Loucy (cell line): ENCODE measurements at regions not wholly inside any gene's neighbourhood (a gene's known extent, or its start where the extent isn't known, plus 50 kb on each side); places are given as distances from the start of the nearest gene placed in this dataset.

Experiments used
- H2AFZ ChIP-seq: fragments of 200-600 bp; sonication (generic); 2 replicates; pipeline ENCODE4 v1.6.0; 2016; ENCODE audit warnings: antibody characterized with exemption, mild to moderate bottlenecking, low read length, moderate library complexity
- H3F3A ChIP-seq: fragments of 200-600 bp; 2 replicates; pipeline ENCODE4 v1.6.0; 2016; ENCODE audit warnings: antibody characterized with exemption, low read depth, mild to moderate bottlenecking
- H3K27me3 ChIP-seq: fragments of 200-600 bp; sonication (generic); 2 replicates; pipeline ENCODE4 v1.6.1; 2014; ENCODE audit warnings: low read length, mild to moderate bottlenecking; ENCODE audit not compliant: insufficient read depth, poor library complexity, severe bottlenecking
- H3K36me3 ChIP-seq: fragments of 200-600 bp; sonication (generic); 2 replicates; pipeline ENCODE4 v1.6.1; 2016; ENCODE audit warnings: low read length; ENCODE audit not compliant: insufficient read depth
- H3K4me1 ChIP-seq: fragments of 200-600 bp; sonication (generic); 2 replicates; pipeline ENCODE4 v1.5.1; 2014; ENCODE audit warnings: low read length, mild to moderate bottlenecking; ENCODE audit not compliant: insufficient read depth, poor library complexity, severe bottlenecking
- H3K4me2 ChIP-seq: fragments of 200-600 bp; sonication (generic); 2 replicates; pipeline ENCODE4 v1.6.0; 2014; ENCODE audit warnings: antibody characterized with exemption, low read length, low read depth, mild to moderate bottlenecking; ENCODE audit not compliant: poor library complexity, severe bottlenecking
- H3K4me3 ChIP-seq: fragments of 200-600 bp; sonication (generic); 2 replicates; pipeline ENCODE4 v1.5.1; 2014; ENCODE audit warnings: low read length, mild to moderate bottlenecking, mixed read lengths; ENCODE audit not compliant: poor library complexity, severe bottlenecking
- H3K79me2 ChIP-seq: fragments of 200-600 bp; sonication (generic); 2 replicates; pipeline ENCODE4 v1.6.1; 2014; ENCODE audit warnings: low read length; ENCODE audit not compliant: insufficient read depth
- H3K9ac ChIP-seq: fragments of 200-600 bp; sonication (generic); 2 replicates; pipeline ENCODE4 v1.6.0; 2014; ENCODE audit warnings: mild to moderate bottlenecking, low read depth, low read length, moderate library complexity; ENCODE audit not compliant: poor library complexity, severe bottlenecking
- H3K9me2 ChIP-seq: fragments of 200-600 bp; sonication (generic); replicated peaks from 2 replicates; pipeline ENCODE4 v1.6.1; 2016; ENCODE audit warnings: low read depth, low read length, mixed read lengths
- H3K9me3 ChIP-seq: fragments of 200-600 bp; sonication (generic); 2 replicates; pipeline ENCODE4 v1.6.1; 2014; ENCODE audit warnings: mild to moderate bottlenecking, antibody characterized with exemption, low read length, low read depth; ENCODE audit not compliant: insufficient read depth
- H4K20me1 ChIP-seq: fragments of 200-600 bp; sonication (generic); 2 replicates; pipeline ENCODE4 v1.6.0; 2014; ENCODE audit warnings: antibody characterized with exemption, low read length, mild to moderate bottlenecking; ENCODE audit not compliant: insufficient read depth, poor library complexity, severe bottlenecking
- CTCF ChIP-seq: fragments of 200-600 bp; sonication (generic); conservative IDR thresholded peaks from 2 replicates; pipeline ENCODE4 v1.5.1; 2014; ENCODE audit warnings: mild to moderate bottlenecking, antibody characterized with exemption, low read length
- EZH2phosphoT487 ChIP-seq: fragments of 200-600 bp; IDR thresholded peaks from 2 replicates; pipeline ENCODE4 v1.6.1; 2018; ENCODE audit warnings: antibody characterized with exemption, mild to moderate bottlenecking, moderate library complexity, borderline replicate concordance

- Histone ChIP-seq H3F3A (no peaks in the 10 kb centered on the region), H3K36me3 (no peaks in the 10 kb centered on the region), H4K20me1 (no peaks in the 10 kb centered on the region), H3K4me3 (no peak overlapping the region), H3K9me3 (no peaks in the 10 kb centered on the region), H3K9ac (no peak overlapping the region), H2AFZ (no peak overlapping the region), H3K27me3 (no peaks in the 10 kb centered on the region), H3K9me2 (no peaks in the 10 kb centered on the region), H3K79me2 (no peaks in the 10 kb centered on the region), H3K4me2 (no peak overlapping the region), H3K4me1 (no peaks in the 10 kb centered on the region)
- TF ChIP-seq CTCF (no peak), EZH2phosphoT487 (no peak)
These were observed 1626.3 kb upstream of the CELF4 start for GRCh38 chr18:39191931-39192330.

- H2AFZ ChIP-seq, result no peak overlapping the region
- no peak overlapping the region for H3K4me3 ChIP-seq
- no peaks in the 10 kb centered on the region for H3K27me3 ChIP-seq
- H3F3A ChIP-seq, result no peaks in the 10 kb centered on the region
- TF ChIP-seq EZH2phosphoT487 (no peak), CTCF (no peak)
- no peak overlapping the region for H3K9ac ChIP-seq
- H3K4me2 ChIP-seq, result no peak overlapping the region
- no peaks in the 10 kb centered on the region for H3K9me3 ChIP-seq
- no peaks in the 10 kb centered on the region for H3K79me2 ChIP-seq
- no peaks in the 10 kb centered on the region for H3K36me3 ChIP-seq
- no peaks in the 10 kb centered on the region for H4K20me1 ChIP-seq
- no peaks in the 10 kb centered on the region for H3K9me2 ChIP-seq
- no peaks in the 10 kb centered on the region for H3K4me1 ChIP-seq
These were observed 1625.5 kb upstream of the CELF4 start for GRCh38 chr18:39191058-39191457.

GRCh38 chr18:39190508-39190907 lies 1624.9 kb upstream of the CELF4 start:
- Histone ChIP-seq H4K20me1 (no peaks in the 10 kb centered on the region), H3K9me3 (no peaks in the 10 kb centered on the region), H3K36me3 (no peaks in the 10 kb centered on the region), H3K4me2 (no peak overlapping the region), H3K79me2 (no peaks in the 10 kb centered on the region), H3K9me2 (no peaks in the 10 kb centered on the region), H2AFZ (no peak overlapping the region), H3K4me1 (no peaks in the 10 kb centered on the region), H3K27me3 (no peaks in the 10 kb centered on the region), H3K4me3 (no peak overlapping the region), H3K9ac (no peak overlapping the region), H3F3A (no peaks in the 10 kb centered on the region)
- TF ChIP-seq EZH2phosphoT487, result no peak
- TF ChIP-seq CTCF, result no peak
